HL-60 (cell line): ENCODE measurements at regions not wholly inside any gene's neighbourhood (a gene's known extent, or its start where the extent isn't known, plus 50 kb on each side); places are given as distances from the start of the nearest gene placed in this dataset.

ENCODE experiments used
- DNase-seq, 2 experiments: peaks; one replicate each; pipeline ENCODE4 v3.0.0-alpha.2; 2010 to 2020; ENCODE audit warnings: low read depth in 1 of 2, low spot score in 1 of 2
- H3K27ac ChIP-seq: fragments of 250-450 bp; sonication (Bioruptor Pico); replicated peaks from 2 replicates; pipeline ENCODE4 v1.5.1; 2020; ENCODE audit warnings: mild to moderate bottlenecking, moderate library complexity
- H3K27me3 ChIP-seq: fragments of 250-450 bp; sonication (Bioruptor Pico); 2 replicates; pipeline ENCODE4 v1.5.1; 2021; ENCODE audit warnings: mild to moderate bottlenecking, moderate library complexity; ENCODE audit not compliant: insufficient read depth, poor library complexity, severe bottlenecking
- H3K4me3 ChIP-seq: replicated peaks from 2 replicates; pipeline ENCODE4 v1.5.1; 2011; ENCODE audit warnings: mild to moderate bottlenecking, control low read depth, low read length; ENCODE audit not compliant: insufficient read depth
- CTCF ChIP-seq: IDR thresholded peaks from one replicate; pipeline ENCODE4 v1.5.1; 2011; ENCODE audit warnings: low read length, control low read depth, inconsistent platforms; ENCODE audit not compliant: insufficient read depth
- GABPA ChIP-seq: IDR thresholded peaks from 2 replicates; pipeline ENCODE4 v1.6.1; 2012; ENCODE audit warnings: low read depth
- POLR2AphosphoS5 ChIP-seq: IDR thresholded peaks from 2 replicates; pipeline ENCODE4 v1.6.1; 2012; ENCODE audit warnings: low read depth
- REST ChIP-seq: IDR thresholded peaks from 2 replicates; pipeline ENCODE4 v1.6.1; 2012; ENCODE audit warnings: low read depth; ENCODE audit not compliant: insufficient replicate concordance
- SPI1 ChIP-seq: IDR thresholded peaks from 2 replicates; pipeline ENCODE4 v1.6.1; 2012; ENCODE audit warnings: low read depth, mild to moderate bottlenecking, borderline replicate concordance

GRCh38 chr5:85868070-85868469 is 749.7 kb upstream of the COX7C start:
- no peak for DNase-seq
- TF ChIP-seq GABPA (no peak), REST (no peak), POLR2AphosphoS5 (no peak), CTCF (no peak), SPI1 (no peak)
- Histone ChIP-seq H3K27me3 (no peaks in the 10 kb centered on the region), H3K27ac (no peak overlapping the region), H3K4me3 (no peak overlapping the region)

- TF ChIP-seq CTCF = no peak
- TF ChIP-seq GABPA = no peak
- no peak for TF ChIP-seq REST
- TF ChIP-seq SPI1 = no peak
- H3K4me3 ChIP-seq = no peak overlapping the region
- no peaks in the 10 kb centered on the region for H3K27me3 ChIP-seq
- DNase-seq = no peak
- no peak overlapping the region for H3K27ac ChIP-seq
Measured at GRCh38 chr5:85893996-85894395, 723.7 kb upstream of the COX7C start.

GRCh38 chr5:85896514-85896913 is 721.2 kb upstream of the COX7C start:
- Histone ChIP-seq H3K4me3 (no peak overlapping the region), H3K27ac (no peak overlapping the region), H3K27me3 (no peaks in the 10 kb centered on the region)
- no peak for TF ChIP-seq REST
- TF ChIP-seq POLR2AphosphoS5 = no peak
- DNase-seq = no peak

GRCh38 chr5:85906460-85906859 is 711.3 kb upstream of the COX7C start:
- DNase-seq = no peak
- no peaks in the 10 kb centered on the region for H3K27me3 ChIP-seq
- TF ChIP-seq REST (no peak), GABPA (no peak)

More at GRCh38 chr5:85906460-85906859, 711.3 kb upstream of the COX7C start:
- no peak overlapping the region for H3K27ac ChIP-seq
- H3K4me3 ChIP-seq = no peak overlapping the region
